Activated T-cell treated with anti-CD3 and anti-CD28 coated beads, Interleukin-2, amount 50 U/mL, for 72 hours (primary cell): ENCODE measurements at regions not wholly inside any gene's neighbourhood (a gene's known extent, or its start where the extent isn't known, plus 50 kb on each side); places are given as distances from the start of the nearest gene placed in this dataset.
A peak's percentile ranks its signal among the peaks of the same experiment; 100 is the strongest.

Source experiments
- ATAC-seq, 2 donors: fragments of 150-1000 bp; cut with Tn5 transposase; replicated peaks in 1 of 2; 2 replicates each; pipeline ENCODE4 v1.10.0; 2021; ENCODE audit warnings: moderate library complexity in 2 of 2, mild to moderate bottlenecking in 1 of 2
- DNase-seq, 2 donors: peaks; one replicate each; pipeline ENCODE4 v3.0.0; 2021 to 2022; ENCODE audit warnings: mixed read lengths in 1 of 2
- H3K27ac Mint-ChIP-seq: one replicate; pipeline ENCODE4 v1.8.0; 2022; ENCODE audit warnings: mild to moderate bottlenecking, moderate library complexity, mixed read lengths
- H3K27me3 Mint-ChIP-seq: one replicate; pipeline ENCODE4 v1.8.0; 2022; ENCODE audit warnings: low read depth, mixed read lengths
- H3K36me3 Mint-ChIP-seq, 2 donors: one replicate each; pipeline ENCODE4 v1.8.0; 2022; ENCODE audit warnings: mixed read lengths in 2 of 2, mild to moderate bottlenecking in 1 of 2; ENCODE audit not compliant: insufficient read depth in 2 of 2
- H3K4me1 Mint-ChIP-seq: one replicate; pipeline ENCODE4 v1.8.0; 2022; ENCODE audit warnings: low read depth, mixed read lengths
- H3K4me3 Mint-ChIP-seq, 2 donors: one replicate each; pipeline ENCODE4 v1.8.0; 2022; ENCODE audit warnings: mild to moderate bottlenecking in 2 of 2, mixed read lengths in 2 of 2, moderate library complexity in 2 of 2
- H3K9me3 Mint-ChIP-seq, 2 donors: one replicate each; pipeline ENCODE4 v1.8.0; 2022; ENCODE audit warnings: mixed read lengths in 2 of 2

- Mint-ChIP-seq H3K27me3 (peaks cover 15% of the 10 kb centered on the region), H3K4me3 (no peak overlapping the region), H3K4me1 (peaks cover 25% of the 10 kb centered on the region), H3K36me3 (no peaks in the 10 kb centered on the region), H3K27ac (no peak overlapping the region), H3K9me3 (peaks cover 0 to 1% of the 10 kb centered on the region in 2 donors)
- DNase-seq (no peak), ATAC-seq (no peak)
Observed at GRCh38 chr7:155959894-155960293, 147.6 kb upstream of the SHH start.

DNA sequence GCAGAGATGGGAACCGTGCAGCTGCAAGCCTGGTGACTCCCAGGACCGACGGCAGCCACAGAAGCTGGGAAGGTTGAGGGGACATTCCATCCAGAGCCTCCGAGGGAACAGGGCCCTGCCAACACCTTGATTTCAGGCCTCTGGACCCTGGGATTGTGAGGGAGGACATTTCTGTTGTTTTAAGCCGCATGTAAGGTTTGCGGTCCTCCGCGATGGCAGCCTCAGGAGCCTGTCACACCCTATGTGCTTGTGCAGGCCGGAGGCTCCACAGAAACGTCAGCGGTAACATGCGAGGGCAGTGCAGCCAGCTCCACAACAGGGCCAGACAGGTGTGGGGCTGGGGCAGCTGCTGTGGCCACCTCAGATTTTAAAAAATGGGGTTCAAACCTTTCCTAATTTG, 144.7 kb upstream of the SHH start:
- Mint-ChIP-seq H3K27ac (no peak overlapping the region), H3K4me3 (no peak overlapping the region), H3K36me3 (no peaks in the 10 kb centered on the region), H3K27me3 (peaks cover 13% of the 10 kb centered on the region), H3K4me1 (peaks cover 7% of the 10 kb centered on the region), H3K9me3 (no peaks in the 10 kb centered on the region)
- ATAC-seq (no peak), DNase-seq (no peak)

DNA sequence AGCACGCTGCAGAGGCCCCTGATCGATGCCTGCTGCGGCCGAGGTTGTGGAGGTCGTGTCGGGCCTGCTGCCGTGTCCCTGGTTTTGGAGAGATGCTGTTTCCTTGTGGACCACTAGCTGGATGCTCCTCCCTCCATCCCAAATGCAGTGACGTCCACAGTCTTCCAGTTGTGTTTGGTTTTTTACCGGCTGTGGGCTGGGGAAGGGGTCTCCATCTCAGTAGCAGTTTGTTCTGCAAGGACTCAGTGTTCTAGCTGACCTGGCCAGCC, 143.0 kb upstream of the SHH start:
- Mint-ChIP-seq H3K4me3 (no peak overlapping the region), H3K9me3 (no peaks in the 10 kb centered on the region), H3K27me3 (peaks cover 3% of the 10 kb centered on the region), H3K36me3 (no peaks in the 10 kb centered on the region), H3K27ac (no peak overlapping the region), H3K4me1 (no peaks in the 10 kb centered on the region)
- DNase-seq = no peak
- ATAC-seq = no peak

- Mint-ChIP-seq H3K27ac (no peak overlapping the region), H3K9me3 (no peaks in the 10 kb centered on the region), H3K36me3 (no peaks in the 10 kb centered on the region), H3K4me1 (no peaks in the 10 kb centered on the region), H3K4me3 (no peak overlapping the region), H3K27me3 (peaks cover 7% of the 10 kb centered on the region)
- no peak for DNase-seq
- no peak for ATAC-seq
Observed at GRCh38 chr7:155954550-155955366, 142.5 kb upstream of the SHH start.

DNA sequence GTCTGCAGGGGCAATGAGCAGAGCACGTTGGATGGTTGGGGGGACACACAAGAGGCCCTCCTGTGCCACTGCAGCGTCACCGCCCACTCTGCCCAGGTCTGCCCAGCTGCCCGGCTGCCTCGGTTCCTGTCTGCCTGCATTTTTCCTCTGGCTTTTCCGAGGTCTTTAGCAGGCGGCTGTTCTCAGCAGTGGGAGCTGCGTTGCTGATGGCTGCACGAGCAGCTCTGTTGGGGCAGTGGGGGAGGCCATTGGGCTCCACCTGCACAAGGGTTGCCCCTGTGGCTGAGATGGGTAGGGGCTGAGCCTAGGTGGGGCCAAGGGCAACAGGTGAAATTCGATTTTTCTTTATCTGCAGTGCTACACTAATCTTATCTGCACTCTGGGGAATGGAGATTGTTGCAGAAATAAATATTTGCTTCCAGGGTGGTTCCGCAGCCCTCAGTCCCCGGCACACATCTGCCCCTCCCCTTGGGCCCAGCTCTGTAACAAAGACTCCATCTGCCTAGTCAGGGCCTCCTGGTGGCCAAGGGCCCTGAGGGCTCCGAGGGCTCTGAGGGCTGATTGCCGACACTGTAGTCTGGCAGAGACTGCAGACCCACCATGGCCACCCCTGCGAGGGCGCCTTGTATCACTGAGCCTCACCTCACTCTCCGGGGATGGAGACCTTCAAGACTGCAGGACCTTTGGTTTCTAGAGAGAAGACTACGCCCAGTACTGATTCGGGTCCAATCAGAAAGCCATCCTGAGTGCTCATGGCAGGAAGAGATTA, 141.7 kb upstream of the SHH start:
- no peaks in the 10 kb centered on the region for H3K9me3 Mint-ChIP-seq
- H3K4me1 Mint-ChIP-seq = no peaks in the 10 kb centered on the region
- H3K4me3 Mint-ChIP-seq = no peak overlapping the region

DNA sequence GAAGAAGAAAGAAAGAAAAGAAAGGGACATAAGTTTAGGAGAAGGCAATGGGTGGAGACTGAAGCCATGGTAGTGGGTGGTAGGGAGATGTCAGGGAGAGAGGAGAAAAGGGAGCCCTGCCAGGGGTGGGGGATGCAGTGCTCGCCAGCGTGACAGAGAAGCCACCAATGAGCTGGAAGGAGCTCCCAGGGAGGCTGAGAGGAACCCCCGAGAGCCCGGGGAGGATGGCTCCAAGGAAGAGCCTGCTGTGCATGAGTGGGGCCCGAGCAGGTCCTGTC, 141.2 kb upstream of the SHH start:
- no peak overlapping the region for H3K4me3 Mint-ChIP-seq
- no peak for ATAC-seq
- H3K27me3 Mint-ChIP-seq = peaks cover 7% of the 10 kb centered on the region
- H3K27ac Mint-ChIP-seq = no peak overlapping the region
- no peaks in the 10 kb centered on the region for H3K4me1 Mint-ChIP-seq
- H3K9me3 Mint-ChIP-seq = no peaks in the 10 kb centered on the region
- no peak for DNase-seq
- H3K36me3 Mint-ChIP-seq = no peaks in the 10 kb centered on the region

More for the DNA sequence above, 141.7 kb upstream of the SHH start:
- ATAC-seq = no peak
- DNase-seq = no peak
- Mint-ChIP-seq H3K36me3 (no peaks in the 10 kb centered on the region), H3K27me3 (peaks cover 7% of the 10 kb centered on the region), H3K27ac (no peak overlapping the region)

GRCh38 chr7:155951554-155952158, 139.4 kb upstream of the SHH start:
- ATAC-seq (peak in 1 of 2 donors; percentile 58), DNase-seq (no peak)
- H3K27me3 Mint-ChIP-seq = peaks cover 11% of the 10 kb centered on the region
- H3K36me3 Mint-ChIP-seq = no peaks in the 10 kb centered on the region
- peaks cover 4% of the 10 kb centered on the region for H3K4me1 Mint-ChIP-seq
- H3K9me3 Mint-ChIP-seq = no peaks in the 10 kb centered on the region
- no peak overlapping the region for H3K4me3 Mint-ChIP-seq
- H3K27ac Mint-ChIP-seq = no peak overlapping the region

DNA sequence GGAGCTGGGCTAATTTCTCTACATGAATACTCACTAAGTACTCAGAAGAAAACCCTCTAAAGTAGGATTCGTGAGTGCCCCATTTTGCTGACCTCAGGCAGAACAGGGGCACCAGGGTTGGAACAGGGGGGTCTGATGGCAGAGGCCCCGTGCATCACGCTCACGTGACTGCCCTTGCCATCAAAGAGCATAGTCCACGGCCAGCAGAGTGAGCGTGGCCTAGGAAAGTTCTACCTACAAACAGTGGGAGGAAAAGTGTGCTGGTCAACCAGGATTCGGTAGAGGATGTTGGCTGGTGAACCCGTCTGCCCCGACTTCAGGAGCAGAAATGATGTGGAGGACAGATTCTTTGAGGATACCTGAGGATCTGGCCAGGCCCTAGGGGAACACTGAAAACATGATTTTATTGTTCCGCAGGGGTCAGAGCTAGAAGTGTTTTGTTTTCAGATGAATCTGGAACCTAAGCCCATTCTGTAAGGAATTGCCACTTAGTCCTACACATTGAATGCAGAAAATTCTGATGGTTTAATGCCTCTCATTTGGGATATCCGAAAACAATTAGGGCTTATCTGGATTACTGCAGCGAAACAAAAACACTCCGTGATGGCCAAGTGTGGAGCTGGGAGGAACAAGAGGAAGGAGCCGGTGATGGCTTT, 138.8 kb upstream of the SHH start:
- H3K9me3 Mint-ChIP-seq = no peaks in the 10 kb centered on the region
- no peak for DNase-seq
- ATAC-seq = no peak
- no peak overlapping the region for H3K27ac Mint-ChIP-seq
- H3K4me1 Mint-ChIP-seq = peaks cover 4% of the 10 kb centered on the region
- H3K36me3 Mint-ChIP-seq = no peaks in the 10 kb centered on the region
- H3K27me3 Mint-ChIP-seq = peaks cover 11% of the 10 kb centered on the region
- no peak overlapping the region for H3K4me3 Mint-ChIP-seq

DNA sequence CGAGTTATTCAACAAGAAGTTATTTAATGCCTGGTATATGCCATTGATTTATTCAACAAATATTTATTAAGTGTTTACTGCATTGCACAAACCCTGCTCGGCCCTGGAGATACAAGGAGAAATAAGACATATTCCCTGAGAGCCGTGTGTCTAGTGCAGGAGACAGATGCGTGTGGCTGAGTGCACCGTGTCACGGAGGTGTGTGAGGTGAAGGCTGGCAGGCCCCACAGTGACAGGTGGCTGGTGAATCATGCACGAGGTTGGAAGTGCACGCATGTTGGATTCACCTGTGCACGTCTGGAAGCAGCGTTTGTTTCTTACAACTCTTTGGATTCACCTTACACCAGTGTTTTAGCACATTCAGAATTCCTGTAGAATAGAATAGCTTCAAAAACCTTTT, 136.6 kb upstream of the SHH start:
- DNase-seq = no peak
- Mint-ChIP-seq H3K27ac (no peak overlapping the region), H3K4me3 (no peak overlapping the region)

GRCh38 chr7:155948423-155948822, 136.2 kb upstream of the SHH start:
- Mint-ChIP-seq H3K4me1 (peaks cover 22% of the 10 kb centered on the region), H3K27me3 (peaks cover 11% of the 10 kb centered on the region), H3K27ac (no peak overlapping the region), H3K4me3 (no peak overlapping the region), H3K36me3 (peaks cover 0 to 3% of the 10 kb centered on the region in 2 donors), H3K9me3 (no peaks in the 10 kb centered on the region)
- DNase-seq (no peak), ATAC-seq (no peak)

More for the DNA sequence above, 136.6 kb upstream of the SHH start:
- Mint-ChIP-seq H3K4me1 (peaks cover 18% of the 10 kb centered on the region), H3K27me3 (peaks cover 11% of the 10 kb centered on the region), H3K9me3 (no peaks in the 10 kb centered on the region), H3K36me3 (peaks cover 0 to 3% of the 10 kb centered on the region in 2 donors)
- ATAC-seq = no peak

DNA sequence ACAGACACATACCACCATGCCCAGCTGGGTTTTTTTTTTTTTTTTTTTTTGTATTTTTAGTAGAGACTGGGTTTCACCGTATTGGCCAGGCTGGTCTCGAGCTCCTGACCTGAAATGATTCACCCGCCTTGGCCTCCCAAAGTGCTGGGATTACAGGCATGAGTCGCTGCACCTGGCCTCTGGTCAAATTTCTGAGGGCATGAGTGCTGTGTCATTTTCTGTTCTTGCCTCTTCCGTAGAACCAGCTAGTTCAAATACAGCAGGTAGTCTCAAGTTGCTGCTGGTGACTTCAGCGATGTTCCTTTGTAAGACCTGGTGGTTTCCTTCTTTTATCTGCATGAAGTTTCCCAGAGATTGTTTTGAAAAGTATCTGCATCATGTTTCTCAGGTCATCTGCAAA, 134.8 kb upstream of the SHH start:
- no peak overlapping the region for H3K27ac Mint-ChIP-seq
- no peaks in the 10 kb centered on the region for H3K9me3 Mint-ChIP-seq
- peaks cover 0 to 3% of the 10 kb centered on the region in 2 donors for H3K36me3 Mint-ChIP-seq
- H3K27me3 Mint-ChIP-seq = peaks cover 11% of the 10 kb centered on the region
- peaks cover 23% of the 10 kb centered on the region for H3K4me1 Mint-ChIP-seq
- ATAC-seq (peak in 1 of 2 donors; percentile 32), DNase-seq (no peak)
- H3K4me3 Mint-ChIP-seq = no peak overlapping the region

GRCh38 chr7:155945670-155946325, 133.5 kb upstream of the SHH start:
- ATAC-seq (no peak), DNase-seq (no peak)
- no peak overlapping the region for H3K27ac Mint-ChIP-seq
- H3K36me3 Mint-ChIP-seq = peaks cover 0 to 3% of the 10 kb centered on the region in 2 donors
- H3K27me3 Mint-ChIP-seq = peaks cover 17% of the 10 kb centered on the region
- H3K4me1 Mint-ChIP-seq = peaks cover 23% of the 10 kb centered on the region
- H3K4me3 Mint-ChIP-seq = no peak overlapping the region
- H3K9me3 Mint-ChIP-seq = no peaks in the 10 kb centered on the region

GRCh38 chr7:155944901-155945300, 132.6 kb upstream of the SHH start:
- Mint-ChIP-seq H3K27me3 (peaks cover 12% of the 10 kb centered on the region), H3K27ac (no peak overlapping the region), H3K36me3 (peaks cover 1 to 3% of the 10 kb centered on the region in 2 donors), H3K4me3 (no peak overlapping the region), H3K4me1 (peaks cover 23% of the 10 kb centered on the region), H3K9me3 (peaks cover 0 to 2% of the 10 kb centered on the region in 2 donors)
- no peak for DNase-seq
- no peak for ATAC-seq
